ENCODE measurements at regions not wholly inside any gene's neighbourhood (a gene's known extent, or its start where the extent isn't known, plus 50 kb on each side); places are given as distances from the start of the nearest gene placed in this dataset.

- TF ChIP-seq E4F1 (IDR thresholded peaks at IDR 0.05; ENCODE audit: borderline replicate concordance, partially characterized antibody) (no peak), YBX1 (IDR thresholded peaks at IDR 0.05) (no peak), MLLT1 (IDR thresholded peaks at IDR 0.05) (no peak), RBBP5 (conservative IDR thresholded peaks at IDR 0.05) (no peak)
Observed at GRCh38 chr2:17416884-17417391, 101.3 kb downstream of the RAD51AP2 start (continued).

GRCh38 chr2:17413036-17413435 lies 105.2 kb downstream of the RAD51AP2 start:
- ChIA-PET CTCF (no interaction called here), RAD21 (ENCODE audit: unreplicated experiment) (no interaction called here), POLR2A (no interaction called here), SMC1A (ENCODE audit: uncharacterized antibody, unreplicated experiment) (interaction anchor here (1.6 kb wide), 1 partner anchor 258 kb away, joined by 4 read pairs; no protein-coding TSS in a partner anchor)
- TF ChIP-seq RB1 (IDR thresholded peaks at IDR 0.05; ENCODE audit: borderline replicate concordance) (no peak), ZZZ3 (IDR thresholded peaks at IDR 0.05; ENCODE audit: control insufficient read depth, insufficient read length, low read depth) (no peak), SREBF2 (IDR thresholded peaks at IDR 0.05; ENCODE audit: low read length) (no peak), MAX (IDR thresholded peaks at IDR 0.05; ENCODE audit: low read depth, low read length) (no peak), ZNF384 (IDR thresholded peaks at IDR 0.05; ENCODE audit: borderline replicate concordance, low read depth, low read length) (no peak), ZNF207 (IDR thresholded peaks at IDR 0.05; ENCODE audit: borderline replicate concordance) (no peak), RUNX3 (IDR thresholded peaks at IDR 0.05; ENCODE audit: low read length) (no peak), RCOR1 (conservative IDR thresholded peaks at IDR 0.05; ENCODE audit: low read depth, low read length) (no peak), CBX5 (IDR thresholded peaks at IDR 0.05; ENCODE audit: low read depth) (no peak), HCFC1 (IDR thresholded peaks at IDR 0.05; ENCODE audit: low read length) (no peak), ZBED1 (IDR thresholded peaks at IDR 0.05; ENCODE audit: borderline replicate concordance) (no peak), MYB (IDR thresholded peaks at IDR 0.05; ENCODE audit: borderline replicate concordance, low read depth, low read length) (no peak)
- FAIRE-seq = no peak
- no peak for ATAC-seq
- Histone ChIP-seq H3K4me3 (no peak overlapping the region), H4K20me1 (ENCODE audit: control insufficient read depth, insufficient read depth) (no peaks in the 10 kb centered on the region), H3K4me1 (ENCODE audit: control insufficient read depth, insufficient read depth, low read length) (no peaks in the 10 kb centered on the region), H3K27me3 (replicated peaks in 1 of 2; ENCODE audit: control insufficient read depth in 2 of 2, insufficient read depth in 2 of 2, low read length in 1 of 2) (no peaks in the 10 kb centered on the region), H3K4me2 (ENCODE audit: control insufficient read depth, insufficient read depth) (no peak overlapping the region), H3K9ac (ENCODE audit: control insufficient read depth, insufficient read depth, low read length) (no peak overlapping the region), H2AFZ (ENCODE audit: control insufficient read depth, low read depth, low read length) (no peak overlapping the region), H3K9me3 (replicated peaks; ENCODE audit: control insufficient read depth, insufficient read depth, low read length) (no peaks in the 10 kb centered on the region), H3K27ac (ENCODE audit: control insufficient read depth, insufficient read depth) (no peak overlapping the region), H3K79me2 (ENCODE audit: control insufficient read depth, insufficient read depth, low read length) (no peaks in the 10 kb centered on the region), H3K36me3 (ENCODE audit: control insufficient read depth in 2 of 2, insufficient read depth in 2 of 2, low read length in 1 of 2) (no peaks in the 10 kb centered on the region)
- no peak for DNase-seq (ENCODE audit: low read depth, low spot score)
- intact Hi-C loops (cut with micrococcal nuclease; ENCODE audit: unreplicated experiment) = no loop called here
- BruUV-seq (replicated peaks) = no TSS peak
- in situ Hi-C loops (cut with MboI) = no loop called here
- 0% methylated on average over 1 of the region's 1 CpG for WGBS (ENCODE audit: insufficient coverage, insufficient replicate concordance, low lambda C conversion rate, missing lambda C conversion rate)
